K562 (cell line): ENCODE measurements at regions not wholly inside any gene's neighbourhood (a gene's known extent, or its start where the extent isn't known, plus 50 kb on each side); places are given as distances from the start of the nearest gene placed in this dataset. TPM values are rescaled to one million over a fixed set of nuclear protein-coding genes. Genes with fewer than 3 reads are reported as not detected.

ENCODE experiments used
- AFF1 ChIP-seq, 2 experiments: fragments of 450-650 bp; IDR thresholded peaks; 2 replicates each; pipeline ENCODE4 v1.6.1; 2018; ENCODE audit warnings: mild to moderate bottlenecking in 2 of 2, low read depth in 1 of 2; ENCODE audit not compliant: partially characterized antibody in 2 of 2
- SMAD3 ChIP-seq: fragments of 450-650 bp; formaldehyde crosslinking; conservative IDR thresholded peaks from 2 replicates; pipeline ENCODE4 v1.4.0; 2020; ENCODE audit warnings: mild to moderate bottlenecking
- small RNA-seq: library from RNA; depleted of rRNA; stranded (forward); fragments of <200 nt; gene quantifications from one replicate; pipeline ENCODE3, GENCODE V24; 2014

- TF ChIP-seq AFF1 (IDR thresholded peaks at IDR 0.05; ENCODE audit: low read depth in 1 of 2, partially characterized antibody in 2 of 2) = no peak
- no peak for TF ChIP-seq SMAD3 (CRISPR knock-in tag)
These were observed 1469.0 kb upstream of the PABPC4L start (continued) for GRCh38 chr4:135670548-135670947.

Small RNA genes in the stretch of these regions (small RNA-seq; reads per million reads assigned to genes)
- gene RNU1-89P (0.11 reads per million), gene SERF1AP1 (not detected)
